ENCODE measurements at regions not wholly inside any gene's neighbourhood (a gene's known extent, or its start where the extent isn't known, plus 50 kb on each side); places are given as distances from the start of the nearest gene placed in this dataset.

DNA sequence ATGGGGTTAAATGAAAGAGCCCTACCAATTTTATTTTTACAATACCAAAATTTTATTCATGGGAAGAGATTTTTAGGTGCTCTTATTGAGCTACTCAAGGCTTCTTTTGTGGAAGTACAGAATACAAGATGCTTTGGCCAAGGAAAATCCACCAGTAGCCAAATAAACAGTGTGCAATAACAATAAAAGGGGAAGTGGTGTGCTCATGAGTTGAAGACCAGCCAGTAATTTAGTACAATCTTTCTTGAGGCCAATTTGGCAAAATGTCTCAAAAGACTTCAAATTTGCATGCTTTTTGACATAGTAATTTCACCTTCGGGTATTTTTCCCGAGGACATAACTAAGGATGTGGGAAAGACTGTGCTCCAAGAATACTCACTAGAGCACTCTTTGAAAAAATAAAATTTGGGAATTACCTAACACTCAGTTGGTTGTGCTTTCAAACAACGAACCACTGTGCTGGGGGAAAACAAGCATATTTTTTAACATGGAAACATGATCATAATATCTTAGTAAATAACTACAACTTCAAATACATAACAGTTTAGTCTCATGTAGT lies 294.0 kb downstream of the DIPK2A start:
- no peak for DNase-seq (ENCODE audit: extremely low read depth, low read depth)
- TF ChIP-seq, protein P1, sequence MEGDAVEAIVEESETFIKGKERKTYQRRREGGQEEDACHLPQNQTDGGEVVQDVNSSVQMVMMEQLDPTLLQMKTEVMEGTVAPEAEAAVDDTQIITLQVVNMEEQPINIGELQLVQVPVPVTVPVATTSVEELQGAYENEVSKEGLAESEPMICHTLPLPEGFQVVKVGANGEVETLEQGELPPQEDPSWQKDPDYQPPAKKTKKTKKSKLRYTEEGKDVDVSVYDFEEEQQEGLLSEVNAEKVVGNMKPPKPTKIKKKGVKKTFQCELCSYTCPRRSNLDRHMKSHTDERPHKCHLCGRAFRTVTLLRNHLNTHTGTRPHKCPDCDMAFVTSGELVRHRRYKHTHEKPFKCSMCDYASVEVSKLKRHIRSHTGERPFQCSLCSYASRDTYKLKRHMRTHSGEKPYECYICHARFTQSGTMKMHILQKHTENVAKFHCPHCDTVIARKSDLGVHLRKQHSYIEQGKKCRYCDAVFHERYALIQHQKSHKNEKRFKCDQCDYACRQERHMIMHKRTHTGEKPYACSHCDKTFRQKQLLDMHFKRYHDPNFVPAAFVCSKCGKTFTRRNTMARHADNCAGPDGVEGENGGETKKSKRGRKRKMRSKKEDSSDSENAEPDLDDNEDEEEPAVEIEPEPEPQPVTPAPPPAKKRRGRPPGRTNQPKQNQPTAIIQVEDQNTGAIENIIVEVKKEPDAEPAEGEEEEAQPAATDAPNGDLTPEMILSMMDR (IDR thresholded peaks at IDR 0.05; ENCODE audit: low read depth, low read length, missing control alignments), result no peak
- H3K4me3 ChIP-seq (replicated peaks; ENCODE audit: low read depth, low read length), result no peak overlapping the region

DNA sequence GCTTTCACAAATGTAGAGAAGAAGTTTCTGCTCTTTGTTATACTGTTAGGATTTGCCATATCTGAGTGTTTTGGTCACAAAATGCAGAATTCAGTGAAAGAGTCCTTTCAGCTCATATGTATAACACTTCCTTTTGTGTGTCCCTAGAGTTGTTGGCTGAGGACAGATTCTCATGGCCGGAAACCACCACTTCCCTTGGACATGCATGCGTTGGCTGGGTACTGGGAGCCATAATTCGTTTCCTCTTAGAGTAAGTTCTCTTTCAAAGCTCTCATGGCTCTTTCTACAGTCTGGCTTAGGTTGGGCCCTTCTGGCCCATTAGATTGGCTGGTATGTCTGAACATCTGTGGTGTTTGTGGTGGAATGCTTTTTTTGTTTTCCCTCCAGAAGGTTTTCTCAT lies 298.5 kb downstream of the DIPK2A start:
- TF ChIP-seq, protein P1 (IDR thresholded peaks at IDR 0.05; ENCODE audit: low read depth, low read length, missing control alignments), result no peak
- H3K4me3 ChIP-seq (replicated peaks; ENCODE audit: low read depth, low read length), result no peak overlapping the region
- no peak for DNase-seq (ENCODE audit: extremely low read depth, low read depth)

DNA sequence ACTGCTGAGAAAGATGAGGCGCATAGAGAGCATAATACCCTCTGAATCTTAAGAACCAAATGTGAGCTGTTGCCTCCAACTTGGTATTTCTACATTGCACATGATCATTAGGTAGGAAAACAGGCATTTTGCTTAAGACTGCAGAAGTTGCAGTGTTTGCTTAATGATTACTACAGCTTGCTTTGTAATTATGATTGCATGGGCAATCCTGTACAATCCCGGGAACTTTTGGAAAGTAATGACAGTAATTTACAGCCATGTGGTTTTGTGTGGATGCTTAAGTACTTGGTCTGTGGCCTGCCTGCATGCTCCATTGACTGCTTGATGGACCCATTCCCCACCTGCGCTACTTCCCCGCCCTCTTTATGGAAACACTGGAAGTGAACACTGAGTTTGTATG lies 301.1 kb downstream of the DIPK2A start:
- TF ChIP-seq, protein P1 (IDR thresholded peaks at IDR 0.05; ENCODE audit: low read depth, low read length, missing control alignments), result no peak
- no peak for DNase-seq (ENCODE audit: extremely low read depth, low read depth)
- no peak overlapping the region for H3K4me3 ChIP-seq (replicated peaks; ENCODE audit: low read depth, low read length)

DNA sequence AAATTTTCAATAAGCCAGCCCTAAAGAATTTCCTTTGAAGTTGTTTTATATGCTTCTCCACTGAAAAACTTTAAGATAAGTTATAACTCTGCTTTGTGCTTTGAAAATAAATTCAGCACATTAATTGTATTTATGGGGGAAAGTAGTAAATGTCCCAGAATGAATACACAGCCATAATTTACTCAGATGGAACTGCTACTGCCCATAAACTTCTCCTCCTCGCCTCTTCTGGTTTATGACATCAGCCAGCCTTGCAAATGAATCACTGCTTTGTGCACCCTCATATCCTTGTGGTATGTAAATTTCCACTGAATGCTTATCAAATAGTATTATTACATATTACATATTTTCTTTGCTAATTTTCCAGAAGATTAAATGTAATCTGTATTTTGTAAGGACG lies 302.0 kb downstream of the DIPK2A start:
- H3K4me3 ChIP-seq (replicated peaks; ENCODE audit: low read depth, low read length), result no peak overlapping the region
- TF ChIP-seq, protein P1 (IDR thresholded peaks at IDR 0.05; ENCODE audit: low read depth, low read length, missing control alignments), result no peak
- peak; percentile 4 for DNase-seq (ENCODE audit: extremely low read depth, low read depth)

DNA sequence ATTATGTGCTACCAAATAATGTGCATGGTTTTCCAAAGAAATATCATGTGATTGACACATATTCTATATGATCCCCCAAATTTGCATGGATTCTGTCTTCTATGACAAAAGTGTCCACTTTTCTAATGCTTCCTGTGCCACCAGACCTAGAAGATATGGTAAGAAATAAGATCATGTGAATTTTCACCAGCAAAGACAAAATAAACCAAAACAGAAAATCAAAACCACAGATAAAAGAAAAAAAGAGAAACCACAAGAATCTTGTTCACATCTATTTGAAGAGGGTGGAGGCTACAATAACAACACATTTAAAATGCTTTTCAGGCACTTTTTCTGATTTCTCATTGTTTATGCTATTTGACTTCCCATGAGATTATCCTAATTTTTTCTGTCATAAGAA lies 303.4 kb downstream of the DIPK2A start:
- TF ChIP-seq, protein P1 (IDR thresholded peaks at IDR 0.05; ENCODE audit: low read depth, low read length, missing control alignments), result no peak
- DNase-seq (ENCODE audit: extremely low read depth, low read depth), result no peak
- H3K4me3 ChIP-seq (replicated peaks; ENCODE audit: low read depth, low read length), result no peak overlapping the region

DNA sequence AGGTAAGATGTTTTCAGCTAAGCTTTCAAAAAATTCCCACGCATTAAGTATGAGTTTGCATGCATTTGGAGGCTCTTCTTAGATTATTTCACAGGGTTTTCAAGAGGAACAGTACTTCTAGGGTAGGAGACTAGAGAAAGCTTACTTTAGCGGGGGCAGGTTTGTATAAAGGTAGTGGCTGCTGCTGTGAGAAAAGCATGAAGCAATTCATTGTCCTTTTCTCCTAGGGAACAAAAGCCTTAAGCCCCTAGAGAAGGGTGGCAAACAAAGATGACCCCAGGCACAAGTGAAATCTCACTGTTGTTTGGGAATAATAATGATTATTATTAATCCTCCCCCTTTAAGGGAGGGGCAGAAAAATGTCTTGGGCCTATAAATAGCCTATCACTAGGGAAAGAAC lies 310.7 kb downstream of the DIPK2A start:
- no peak for DNase-seq (ENCODE audit: extremely low read depth, low read depth)
- TF ChIP-seq, protein P1 (IDR thresholded peaks at IDR 0.05; ENCODE audit: low read depth, low read length, missing control alignments), result no peak
- no peak overlapping the region for H3K4me3 ChIP-seq (replicated peaks; ENCODE audit: low read depth, low read length)
